ENCODE measurements at regions not wholly inside any gene's neighbourhood (a gene's known extent, or its start where the extent isn't known, plus 50 kb on each side); places are given as distances from the start of the nearest gene placed in this dataset.
"Not testable (repeated sequence)": the region's sequence is repeated elsewhere in the genome, so short reads cannot be mapped to it uniquely, and the experiment has no call there.

DNA sequence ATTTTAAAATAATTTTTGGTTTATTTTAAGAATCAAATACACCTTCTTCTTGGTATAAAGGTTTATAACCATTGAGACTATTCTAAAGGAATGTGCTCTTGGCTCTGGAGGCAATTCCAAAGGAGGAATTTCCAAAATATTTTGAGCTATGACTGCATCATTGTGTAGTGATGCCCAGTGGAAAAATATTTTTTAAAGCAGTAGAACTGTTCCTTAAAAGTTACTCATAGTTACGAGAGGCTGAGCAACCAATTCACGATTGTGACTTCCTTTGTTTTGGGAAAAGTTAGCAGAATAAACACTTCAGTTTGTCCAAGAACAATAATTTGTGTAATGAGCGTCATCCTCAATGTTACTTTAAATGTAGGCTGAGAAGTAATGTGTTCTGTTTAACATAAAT is 233.6 kb downstream of the BAMBI start:
- no peak overlapping the region for H3K4me3 ChIP-seq (ENCODE audit: low read depth, low read length)
- DNase-seq (ENCODE audit: low read depth), result no peak
- TF ChIP-seq, protein P1, sequence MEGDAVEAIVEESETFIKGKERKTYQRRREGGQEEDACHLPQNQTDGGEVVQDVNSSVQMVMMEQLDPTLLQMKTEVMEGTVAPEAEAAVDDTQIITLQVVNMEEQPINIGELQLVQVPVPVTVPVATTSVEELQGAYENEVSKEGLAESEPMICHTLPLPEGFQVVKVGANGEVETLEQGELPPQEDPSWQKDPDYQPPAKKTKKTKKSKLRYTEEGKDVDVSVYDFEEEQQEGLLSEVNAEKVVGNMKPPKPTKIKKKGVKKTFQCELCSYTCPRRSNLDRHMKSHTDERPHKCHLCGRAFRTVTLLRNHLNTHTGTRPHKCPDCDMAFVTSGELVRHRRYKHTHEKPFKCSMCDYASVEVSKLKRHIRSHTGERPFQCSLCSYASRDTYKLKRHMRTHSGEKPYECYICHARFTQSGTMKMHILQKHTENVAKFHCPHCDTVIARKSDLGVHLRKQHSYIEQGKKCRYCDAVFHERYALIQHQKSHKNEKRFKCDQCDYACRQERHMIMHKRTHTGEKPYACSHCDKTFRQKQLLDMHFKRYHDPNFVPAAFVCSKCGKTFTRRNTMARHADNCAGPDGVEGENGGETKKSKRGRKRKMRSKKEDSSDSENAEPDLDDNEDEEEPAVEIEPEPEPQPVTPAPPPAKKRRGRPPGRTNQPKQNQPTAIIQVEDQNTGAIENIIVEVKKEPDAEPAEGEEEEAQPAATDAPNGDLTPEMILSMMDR (IDR thresholded peaks at IDR 0.05; ENCODE audit: control insufficient read depth, extremely low read depth, insufficient read depth), result no peak

DNA sequence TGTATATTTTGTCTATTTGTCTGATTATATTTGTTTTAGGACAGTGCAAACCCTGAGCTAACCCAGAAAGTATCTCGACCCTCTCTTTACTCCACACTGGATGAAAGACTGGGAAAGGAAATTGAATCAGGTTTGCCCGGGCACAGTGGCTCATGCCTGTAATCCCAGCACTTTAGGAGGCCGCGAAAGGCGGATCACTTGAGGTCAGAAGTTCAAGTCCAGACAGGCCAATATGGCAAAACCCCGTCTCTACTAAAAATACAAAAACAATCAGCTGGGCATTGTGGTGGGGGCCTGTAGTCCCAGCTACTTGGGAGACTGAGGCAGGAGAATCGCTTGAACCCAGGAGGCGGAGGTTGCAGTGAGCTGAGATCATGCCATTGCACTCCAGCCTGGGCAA is 234.2 kb downstream of the BAMBI start:
- H3K4me3 ChIP-seq (ENCODE audit: low read depth, low read length); DNase-seq (ENCODE audit: low read depth): not testable (repeated sequence)

DNA sequence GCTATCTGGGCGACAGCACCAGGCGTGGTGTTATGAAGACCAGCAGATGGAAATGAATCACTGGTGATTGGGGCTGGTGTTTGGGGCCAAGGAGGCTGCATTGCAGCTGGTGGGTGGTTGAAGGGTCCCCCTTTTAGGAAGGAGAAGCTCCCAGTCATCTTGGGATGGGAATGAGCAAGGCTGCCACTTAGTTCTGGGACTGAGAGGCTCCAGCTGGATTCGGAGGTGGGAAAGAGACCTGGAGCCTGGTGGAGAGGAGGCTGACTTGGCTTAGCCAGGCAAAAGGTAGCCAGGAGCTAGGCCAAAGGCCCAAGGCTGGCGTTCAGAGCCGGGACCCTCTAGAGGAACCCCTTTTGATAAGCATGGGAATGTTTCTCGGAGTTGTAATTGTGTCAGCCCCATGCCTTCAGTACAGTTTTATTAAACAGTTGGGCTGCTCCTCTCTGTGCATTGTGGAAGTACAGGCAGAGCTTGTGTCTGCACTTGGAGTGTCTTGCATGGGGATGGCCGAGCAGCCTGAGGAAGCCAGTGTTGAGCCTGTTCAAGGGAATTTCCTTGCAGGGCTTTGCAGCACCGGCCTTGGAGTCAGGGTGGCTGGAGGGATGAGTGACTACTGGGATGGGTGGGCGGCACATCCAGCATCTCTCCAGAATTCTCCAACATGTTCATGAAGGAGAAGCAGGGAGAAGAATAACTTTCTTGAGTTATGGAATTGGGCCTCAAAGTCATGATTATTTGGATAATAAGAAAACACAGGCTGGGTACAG is 234.9 kb downstream of the BAMBI start:
- no peak for DNase-seq (ENCODE audit: low read depth)
- no peak overlapping the region for H3K4me3 ChIP-seq (ENCODE audit: low read depth, low read length)
- TF ChIP-seq, protein P1 (IDR thresholded peaks at IDR 0.05; ENCODE audit: control insufficient read depth, extremely low read depth, insufficient read depth), result no peak

DNA sequence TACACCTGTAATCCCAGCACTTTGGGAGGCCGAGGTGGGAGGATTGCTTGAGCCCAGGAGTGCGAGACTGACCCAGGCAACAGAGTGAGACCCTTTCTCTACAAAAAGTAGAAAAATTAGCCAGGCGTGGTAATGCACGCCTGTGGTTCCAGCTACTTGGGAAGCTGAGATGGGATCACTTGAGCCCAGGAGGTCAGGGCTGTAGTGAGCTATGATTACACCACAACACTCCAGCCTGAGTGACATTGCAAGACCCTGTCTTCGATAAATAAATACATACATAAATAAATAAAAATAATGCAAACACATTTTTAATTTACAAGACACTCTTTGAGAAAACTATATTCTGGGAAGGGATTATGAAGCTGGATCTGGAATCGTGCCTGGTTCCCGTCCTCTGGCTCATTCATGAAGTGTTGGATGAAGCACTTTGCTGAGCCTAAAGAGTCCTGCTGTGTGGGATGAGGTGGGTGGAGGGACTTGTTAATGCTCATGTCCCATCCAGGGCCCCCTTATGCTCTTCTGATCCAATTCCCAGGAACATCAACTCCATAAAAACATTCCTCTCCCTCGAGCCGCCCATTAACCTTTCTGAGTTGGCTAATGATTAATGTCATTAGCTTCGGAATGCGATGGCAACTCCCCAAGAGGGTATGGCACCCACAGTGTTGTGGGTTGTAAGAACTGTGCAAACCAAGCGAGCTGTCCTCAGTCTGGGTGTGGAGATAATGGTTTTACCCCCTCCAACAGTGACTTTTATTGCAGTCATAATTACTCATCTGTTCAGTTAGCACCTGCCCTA is 236.3 kb downstream of the BAMBI start:
- DNase-seq (ENCODE audit: low read depth), result no peak
- H3K4me3 ChIP-seq (ENCODE audit: low read depth, low read length), result no peak overlapping the region
- TF ChIP-seq, protein P1 (IDR thresholded peaks at IDR 0.05; ENCODE audit: control insufficient read depth, extremely low read depth, insufficient read depth), result no peak

DNA sequence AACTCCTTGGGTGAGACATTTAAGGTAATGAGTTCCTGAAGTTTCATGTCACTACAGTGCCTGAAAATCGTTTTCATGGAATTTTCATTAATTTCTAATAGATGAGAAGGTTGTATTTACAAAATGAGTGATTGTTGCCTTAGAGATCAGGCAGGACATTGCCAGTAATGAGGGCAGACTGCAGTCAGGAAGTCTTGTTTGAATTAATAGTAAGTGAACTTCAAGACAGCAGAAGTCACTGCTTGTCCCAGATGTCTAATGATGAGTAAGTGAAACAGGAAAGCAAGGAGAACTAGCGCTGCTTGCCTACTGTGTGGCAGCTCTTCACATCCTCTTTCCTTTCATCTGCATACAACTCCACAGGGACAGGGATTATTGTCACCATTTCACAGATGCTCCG is 237.4 kb downstream of the BAMBI start:
- TF ChIP-seq, protein P1 (IDR thresholded peaks at IDR 0.05; ENCODE audit: control insufficient read depth, extremely low read depth, insufficient read depth), result no peak
- DNase-seq (ENCODE audit: low read depth), result no peak
- H3K4me3 ChIP-seq (ENCODE audit: low read depth, low read length), result no peak overlapping the region

DNA sequence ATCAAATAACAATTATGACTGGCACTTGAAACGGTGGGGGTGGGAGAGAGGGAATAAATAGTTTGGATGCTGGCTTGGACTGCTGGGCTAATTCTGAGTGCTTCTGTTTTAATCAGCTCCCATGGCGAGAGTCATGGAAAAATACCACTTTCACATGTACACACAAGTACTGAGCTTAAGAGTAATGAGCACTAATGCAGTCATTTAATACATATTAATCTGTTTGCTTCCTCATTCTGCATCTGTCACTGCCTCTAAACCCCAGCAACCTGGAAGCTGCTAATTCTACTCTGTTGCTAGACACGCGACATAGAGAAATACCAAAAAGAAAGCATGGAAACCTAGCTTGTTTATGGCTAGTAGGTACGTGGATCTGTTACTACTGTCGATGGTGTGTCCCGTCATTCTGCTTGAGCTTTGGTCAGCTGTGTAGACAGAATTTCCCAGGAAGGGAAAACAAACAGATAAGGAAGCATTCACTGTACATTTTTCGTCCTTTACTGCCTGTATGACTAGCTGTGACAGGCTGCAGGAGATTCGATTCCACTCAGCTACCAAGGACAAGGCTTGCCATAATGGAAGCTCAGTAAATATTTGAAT is 238.8 kb downstream of the BAMBI start:
- no peak overlapping the region for H3K4me3 ChIP-seq (ENCODE audit: low read depth, low read length)
- TF ChIP-seq, protein P1 (IDR thresholded peaks at IDR 0.05; ENCODE audit: control insufficient read depth, extremely low read depth, insufficient read depth), result no peak
- DNase-seq (ENCODE audit: low read depth), result no peak

DNA sequence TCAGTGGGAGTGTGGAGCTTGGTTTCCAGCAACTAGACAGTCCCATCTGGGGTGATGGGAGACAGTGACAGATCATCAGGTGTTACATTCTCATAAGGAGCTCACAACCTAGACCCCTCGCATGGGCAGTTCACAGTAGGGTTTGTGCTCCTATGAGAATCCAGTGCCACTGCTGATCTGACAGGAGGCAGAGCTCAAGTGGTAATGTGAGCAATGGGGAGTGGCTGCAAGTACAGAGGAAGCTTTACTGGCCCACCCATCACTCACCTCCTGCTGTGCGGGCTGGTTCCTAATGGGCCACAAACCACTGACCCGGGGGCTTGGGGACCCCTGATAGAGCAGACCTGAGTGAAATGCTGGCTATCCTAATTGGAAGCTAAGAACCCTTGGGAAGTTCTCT is 242.8 kb downstream of the BAMBI start:
- H3K4me3 ChIP-seq (ENCODE audit: low read depth, low read length), result no peak overlapping the region
- DNase-seq (ENCODE audit: low read depth), result no peak
- TF ChIP-seq, protein P1 (IDR thresholded peaks at IDR 0.05; ENCODE audit: control insufficient read depth, extremely low read depth, insufficient read depth), result no peak

Data from LNCaP clone FGC (cell line).